ENCODE measurements at regions not wholly inside any gene's neighbourhood (a gene's known extent, or its start where the extent isn't known, plus 50 kb on each side); places are given as distances from the start of the nearest gene placed in this dataset.

GRCh38 chrX:5402461-5402860, 826.2 kb downstream of the NLGN4X start:
- DNase-seq (ENCODE audit: low spot score in 2 of 2) = no peak
- Mint-ChIP-seq H3K36me3 (no peaks in the 10 kb centered on the region), H3K27ac (no peak overlapping the region), H3K27me3 (no peaks in the 10 kb centered on the region), H3K9me3 (no peaks in the 10 kb centered on the region), H3K4me3 (no peak overlapping the region), H3K4me1 (no peaks in the 10 kb centered on the region)
- no peak for ATAC-seq (ENCODE audit: low read depth)

- Mint-ChIP-seq H3K27me3 (no peaks in the 10 kb centered on the region), H3K36me3 (no peaks in the 10 kb centered on the region), H3K9me3 (peaks cover 2% of the 10 kb centered on the region), H3K4me3 (no peak overlapping the region), H3K4me1 (no peaks in the 10 kb centered on the region), H3K27ac (no peak overlapping the region)
- DNase-seq (ENCODE audit: low spot score in 2 of 2) (no peak), ATAC-seq (ENCODE audit: low read depth) (no peak)
These were observed 829.3 kb downstream of the NLGN4X start for GRCh38 chrX:5399403-5399802.

- ATAC-seq (ENCODE audit: low read depth) (no peak), DNase-seq (ENCODE audit: low spot score in 2 of 2) (no peak)
- H3K4me3 Mint-ChIP-seq = no peak overlapping the region
- H3K4me1 Mint-ChIP-seq = no peaks in the 10 kb centered on the region
- no peak overlapping the region for H3K27ac Mint-ChIP-seq
- no peaks in the 10 kb centered on the region for H3K27me3 Mint-ChIP-seq
- no peaks in the 10 kb centered on the region for H3K36me3 Mint-ChIP-seq
- peaks cover 2% of the 10 kb centered on the region for H3K9me3 Mint-ChIP-seq
These were observed 831.3 kb downstream of the NLGN4X start for GRCh38 chrX:5397409-5397808.

GRCh38 chrX:5390376-5390775, 838.3 kb downstream of the NLGN4X start:
- DNase-seq (ENCODE audit: low spot score in 2 of 2) (no peak), ATAC-seq (ENCODE audit: low read depth) (no peak)
- Mint-ChIP-seq H3K27me3 (no peaks in the 10 kb centered on the region), H3K36me3 (no peaks in the 10 kb centered on the region), H3K4me1 (peaks cover 2% of the 10 kb centered on the region), H3K9me3 (peaks cover 4% of the 10 kb centered on the region), H3K4me3 (no peak overlapping the region), H3K27ac (no peak overlapping the region)

- Mint-ChIP-seq H3K4me1 (peaks cover 2% of the 10 kb centered on the region), H3K36me3 (no peaks in the 10 kb centered on the region), H3K4me3 (no peak overlapping the region), H3K9me3 (peaks cover 2% of the 10 kb centered on the region), H3K27me3 (no peaks in the 10 kb centered on the region), H3K27ac (no peak overlapping the region)
- ATAC-seq (ENCODE audit: low read depth) = peak; percentile 88
- DNase-seq (ENCODE audit: low spot score in 2 of 2) = peak in 1 of 2 donors; percentile 2
These were observed 840.6 kb downstream of the NLGN4X start for GRCh38 chrX:5388087-5388486.

GRCh38 chrX:5380426-5380825, 848.2 kb downstream of the NLGN4X start:
- Mint-ChIP-seq H3K4me1 (no peaks in the 10 kb centered on the region), H3K27me3 (peaks cover 3% of the 10 kb centered on the region), H3K36me3 (no peaks in the 10 kb centered on the region), H3K9me3 (no peaks in the 10 kb centered on the region), H3K27ac (no peak overlapping the region), H3K4me3 (no peak overlapping the region)
- ATAC-seq (ENCODE audit: low read depth) (no peak), DNase-seq (ENCODE audit: low spot score in 2 of 2) (no peak)

- no peak for DNase-seq (ENCODE audit: low spot score in 2 of 2)
- Mint-ChIP-seq H3K4me1 (no peaks in the 10 kb centered on the region), H3K27ac (no peak overlapping the region), H3K4me3 (no peak overlapping the region), H3K36me3 (no peaks in the 10 kb centered on the region), H3K27me3 (no peaks in the 10 kb centered on the region), H3K9me3 (no peaks in the 10 kb centered on the region)
- no peak for ATAC-seq (ENCODE audit: low read depth)
These were observed 886.8 kb downstream of the NLGN4X start for GRCh38 chrX:5341902-5342301.

- ATAC-seq (ENCODE audit: low read depth) (no peak), DNase-seq (ENCODE audit: low spot score in 2 of 2) (no peak)
- H3K36me3 Mint-ChIP-seq = no peaks in the 10 kb centered on the region
- H3K27me3 Mint-ChIP-seq = no peaks in the 10 kb centered on the region
- H3K27ac Mint-ChIP-seq = no peak overlapping the region
- H3K9me3 Mint-ChIP-seq = no peaks in the 10 kb centered on the region
- no peaks in the 10 kb centered on the region for H3K4me1 Mint-ChIP-seq
- no peak overlapping the region for H3K4me3 Mint-ChIP-seq
These were observed 891.5 kb downstream of the NLGN4X start for GRCh38 chrX:5337160-5337559.

- ATAC-seq (ENCODE audit: low read depth) = no peak
- no peak for DNase-seq (ENCODE audit: low spot score in 2 of 2)
- no peaks in the 10 kb centered on the region for H3K4me1 Mint-ChIP-seq
- no peak overlapping the region for H3K27ac Mint-ChIP-seq
- no peaks in the 10 kb centered on the region for H3K36me3 Mint-ChIP-seq
- H3K27me3 Mint-ChIP-seq = no peaks in the 10 kb centered on the region
- no peaks in the 10 kb centered on the region for H3K9me3 Mint-ChIP-seq
- H3K4me3 Mint-ChIP-seq = no peak overlapping the region
These were observed 904.1 kb downstream of the NLGN4X start for GRCh38 chrX:5324546-5324945.

GRCh38 chrX:5314148-5314547, 914.5 kb downstream of the NLGN4X start:
- H3K4me3 Mint-ChIP-seq = no peak overlapping the region

GRCh38 chrX:5307416-5307815, 921.3 kb downstream of the NLGN4X start:
- no peak for ATAC-seq (ENCODE audit: low read depth)
- Mint-ChIP-seq H3K27ac (no peak overlapping the region), H3K4me1 (no peaks in the 10 kb centered on the region), H3K27me3 (no peaks in the 10 kb centered on the region), H3K4me3 (no peak overlapping the region), H3K36me3 (no peaks in the 10 kb centered on the region), H3K9me3 (no peaks in the 10 kb centered on the region)
- DNase-seq (ENCODE audit: low spot score in 2 of 2) = no peak

More at GRCh38 chrX:5314148-5314547, 914.5 kb downstream of the NLGN4X start:
- no peaks in the 10 kb centered on the region for H3K27me3 Mint-ChIP-seq
- no peak for ATAC-seq (ENCODE audit: low read depth)
- H3K9me3 Mint-ChIP-seq = no peaks in the 10 kb centered on the region
- DNase-seq (ENCODE audit: low spot score in 2 of 2) = no peak
- H3K36me3 Mint-ChIP-seq = no peaks in the 10 kb centered on the region
- H3K4me1 Mint-ChIP-seq = no peaks in the 10 kb centered on the region
- H3K27ac Mint-ChIP-seq = no peak overlapping the region

- H3K27me3 Mint-ChIP-seq = no peaks in the 10 kb centered on the region
- no peak overlapping the region for H3K4me3 Mint-ChIP-seq
- H3K9me3 Mint-ChIP-seq = no peaks in the 10 kb centered on the region
- DNase-seq (ENCODE audit: low spot score in 2 of 2) (no peak), ATAC-seq (ENCODE audit: low read depth) (no peak)
- no peaks in the 10 kb centered on the region for H3K36me3 Mint-ChIP-seq
- no peaks in the 10 kb centered on the region for H3K4me1 Mint-ChIP-seq
- H3K27ac Mint-ChIP-seq = no peak overlapping the region
These were observed 922.0 kb downstream of the NLGN4X start for GRCh38 chrX:5306654-5307121.

GRCh38 chrX:5305452-5305851, 923.2 kb downstream of the NLGN4X start:
- DNase-seq (ENCODE audit: low spot score in 2 of 2) (no peak), ATAC-seq (ENCODE audit: low read depth) (no peak)
- Mint-ChIP-seq H3K27ac (no peak overlapping the region), H3K27me3 (no peaks in the 10 kb centered on the region), H3K9me3 (no peaks in the 10 kb centered on the region), H3K4me1 (no peaks in the 10 kb centered on the region), H3K36me3 (no peaks in the 10 kb centered on the region), H3K4me3 (no peak overlapping the region)

- no peaks in the 10 kb centered on the region for H3K27me3 Mint-ChIP-seq
- ATAC-seq (ENCODE audit: low read depth) (no peak), DNase-seq (ENCODE audit: low spot score in 2 of 2) (no peak)
- H3K4me1 Mint-ChIP-seq = no peaks in the 10 kb centered on the region
- peaks cover 3% of the 10 kb centered on the region for H3K9me3 Mint-ChIP-seq
- no peak overlapping the region for H3K4me3 Mint-ChIP-seq
- no peak overlapping the region for H3K27ac Mint-ChIP-seq
- no peaks in the 10 kb centered on the region for H3K36me3 Mint-ChIP-seq
These were observed 933.7 kb downstream of the NLGN4X start for GRCh38 chrX:5295004-5295403.

GRCh38 chrX:5290635-5291034, 938.0 kb downstream of the NLGN4X start:
- no peaks in the 10 kb centered on the region for H3K4me1 Mint-ChIP-seq
- peaks cover 6% of the 10 kb centered on the region for H3K9me3 Mint-ChIP-seq
- no peak overlapping the region for H3K4me3 Mint-ChIP-seq
- no peaks in the 10 kb centered on the region for H3K27me3 Mint-ChIP-seq
- no peak overlapping the region for H3K27ac Mint-ChIP-seq
- H3K36me3 Mint-ChIP-seq = no peaks in the 10 kb centered on the region
- DNase-seq (ENCODE audit: low spot score in 2 of 2) = no peak
- ATAC-seq (ENCODE audit: low read depth) = no peak
